NCI-H2081 treated with DMSO at 0.1 percent for 48 hours (cell line): ENCODE measurements at regions not wholly inside any gene's neighbourhood (a gene's known extent, or its start where the extent isn't known, plus 50 kb on each side); places are given as distances from the start of the nearest gene placed in this dataset.
"Not testable (repeated sequence)": the region's sequence is repeated elsewhere in the genome, so short reads cannot be mapped to it uniquely, and the experiment has no call there.

Source experiments
- DNase-seq: peaks from one replicate; lab custom pipeline; 2025; lab: John Stamatoyannopoulos, UW

GRCh38 chr3:82015241-82015640 lies 253.8 kb upstream of the GBE1 start:
- no peak for DNase-seq

GRCh38 chr3:82012775-82013174 lies 251.3 kb upstream of the GBE1 start:
- no peak for DNase-seq

- DNase-seq = no peak
Measured at GRCh38 chr3:82011336-82011735, 249.9 kb upstream of the GBE1 start.

- no peak for DNase-seq
Measured at GRCh38 chr3:82005266-82005665, 243.8 kb upstream of the GBE1 start.

- no peak for DNase-seq
Measured at GRCh38 chr3:82004266-82004665, 242.8 kb upstream of the GBE1 start.

GRCh38 chr3:82002986-82003642 lies 241.7 kb upstream of the GBE1 start:
- no peak for DNase-seq

GRCh38 chr3:82002491-82002890 lies 241.0 kb upstream of the GBE1 start:
- no peak for DNase-seq

GRCh38 chr3:82001276-82001923 lies 240.0 kb upstream of the GBE1 start:
- no peak for DNase-seq

GRCh38 chr3:82000773-82001172 lies 239.3 kb upstream of the GBE1 start:
- DNase-seq = peak; percentile 18

- no peak for DNase-seq
Measured at GRCh38 chr3:82000350-82000749, 238.9 kb upstream of the GBE1 start.

- no peak for DNase-seq
Measured at GRCh38 chr3:81998907-81999306, 237.5 kb upstream of the GBE1 start.

GRCh38 chr3:81998139-81998755 lies 236.8 kb upstream of the GBE1 start:
- no peak for DNase-seq

GRCh38 chr3:81997390-81997789 lies 235.9 kb upstream of the GBE1 start:
- DNase-seq = no peak

GRCh38 chr3:81995329-81995728 lies 233.9 kb upstream of the GBE1 start:
- DNase-seq = no peak

GRCh38 chr3:81989758-81990157 lies 228.3 kb upstream of the GBE1 start:
- no peak for DNase-seq

GRCh38 chr3:81989274-81989673 lies 227.8 kb upstream of the GBE1 start:
- DNase-seq = no peak

- not testable (repeated sequence) for DNase-seq
Measured at GRCh38 chr3:81987412-81987811, 226.0 kb upstream of the GBE1 start.

- DNase-seq = no peak
Measured at GRCh38 chr3:81985996-81986723, 224.7 kb upstream of the GBE1 start.

- no peak for DNase-seq
Measured at GRCh38 chr3:81983382-81983781, 221.9 kb upstream of the GBE1 start.

- no peak for DNase-seq
Measured at GRCh38 chr3:81980596-81981494, 219.4 kb upstream of the GBE1 start.

- DNase-seq = no peak
Measured at GRCh38 chr3:81974751-81975150, 213.3 kb upstream of the GBE1 start.

- DNase-seq = no peak
Measured at GRCh38 chr3:81968658-81969057, 207.2 kb upstream of the GBE1 start.
